NCI-H1092 (cell line): ENCODE measurements at regions not wholly inside any gene's neighbourhood (a gene's known extent, or its start where the extent isn't known, plus 50 kb on each side); places are given as distances from the start of the nearest gene placed in this dataset.

Experiments used
- DNase-seq: peaks from one replicate; lab custom pipeline; 2025; lab: John Stamatoyannopoulos, UW

DNA sequence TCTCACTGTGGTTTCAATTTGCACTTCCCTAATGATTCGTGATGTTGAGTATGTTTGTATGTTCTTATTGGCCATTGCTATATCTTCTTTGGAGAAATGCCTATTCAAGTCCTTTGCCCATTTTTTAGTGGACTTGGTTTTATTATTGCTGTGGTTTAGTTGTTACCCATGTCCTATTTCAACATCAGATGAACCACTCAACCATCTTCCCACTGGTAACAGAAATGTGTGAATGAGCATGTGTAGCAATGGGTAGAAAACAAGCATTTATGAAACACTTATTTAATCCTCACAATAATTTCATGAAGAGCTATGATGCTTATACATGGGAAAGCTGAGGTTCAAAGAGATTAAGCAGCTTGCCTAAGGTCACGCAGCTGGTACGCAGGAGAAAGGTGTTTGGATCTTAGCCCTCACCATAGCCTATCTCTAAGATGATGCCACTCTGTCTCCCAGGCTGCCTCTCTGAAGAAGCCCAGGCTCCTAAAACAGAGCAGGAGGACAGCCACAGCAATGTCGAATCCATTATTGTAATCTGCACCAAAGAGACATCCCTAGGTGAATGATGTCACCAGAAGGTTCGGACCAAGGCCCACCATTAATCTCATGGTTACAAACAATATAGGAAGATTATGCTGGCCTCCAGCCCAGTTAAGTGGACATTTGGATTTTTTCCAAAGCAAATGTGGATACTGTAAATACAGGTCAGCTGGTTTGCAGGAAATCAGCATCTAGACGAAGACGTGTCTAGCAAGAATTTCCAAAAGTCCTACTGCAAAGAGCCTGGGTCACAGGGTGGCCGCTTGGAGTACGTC lies 447.6 kb upstream of the ZMIZ1 start:
- DNase-seq = peak; percentile 83

- DNase-seq = no peak
Observed at GRCh38 chr10:78623578-78624215, 445.1 kb upstream of the ZMIZ1 start.

- DNase-seq = no peak
Observed at GRCh38 chr10:78624791-78625190, 444.0 kb upstream of the ZMIZ1 start.

DNA sequence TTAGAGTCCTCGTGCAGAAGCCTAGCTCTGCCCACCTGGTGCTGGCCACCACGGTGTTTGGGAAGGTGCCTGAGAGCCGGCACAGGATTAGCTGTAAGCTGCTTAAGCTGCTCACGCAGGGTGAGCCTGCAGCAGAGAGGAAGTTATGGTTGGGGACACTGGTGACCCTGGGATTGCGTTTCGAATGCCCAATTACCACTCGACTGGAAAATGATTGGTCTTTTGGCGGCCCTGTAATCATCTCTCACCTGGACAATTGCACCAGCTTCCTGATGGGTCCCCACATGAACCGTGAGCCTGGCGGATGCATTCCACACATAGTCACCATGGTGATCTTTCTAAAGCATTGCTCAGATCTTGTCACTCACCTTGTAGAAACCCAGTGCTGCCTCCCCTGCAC lies 442.3 kb upstream of the ZMIZ1 start:
- no peak for DNase-seq

DNA sequence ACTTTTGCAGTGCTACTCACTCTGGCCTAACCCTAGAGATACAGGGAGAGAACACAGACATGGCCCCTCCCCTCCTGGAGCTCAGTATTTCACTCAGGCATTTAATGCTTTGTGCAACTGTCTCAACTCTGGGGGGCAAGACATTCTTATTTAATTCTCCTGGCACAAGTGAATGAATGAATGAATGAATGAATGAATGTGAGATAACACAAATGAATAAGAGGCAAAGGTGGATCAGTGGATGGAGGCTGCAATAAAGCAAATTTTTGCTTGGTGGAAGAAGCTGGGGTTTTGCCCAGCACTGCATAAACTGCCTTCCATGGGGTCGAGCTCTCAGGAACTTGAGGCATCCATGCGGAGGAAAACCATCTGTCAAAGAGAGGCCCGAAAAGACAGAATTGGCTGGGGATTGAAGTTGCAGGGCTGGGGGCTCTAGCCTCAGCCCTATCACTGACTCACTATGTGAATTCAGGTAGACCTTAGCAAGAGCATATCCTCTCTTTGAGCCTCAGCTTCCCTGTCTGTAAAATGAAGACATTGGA lies 441.4 kb upstream of the ZMIZ1 start:
- no peak for DNase-seq

- DNase-seq = no peak
Observed at GRCh38 chr10:78628976-78629375, 439.8 kb upstream of the ZMIZ1 start.

GRCh38 chr10:78629773-78630172 lies 439.0 kb upstream of the ZMIZ1 start:
- DNase-seq = no peak

DNA sequence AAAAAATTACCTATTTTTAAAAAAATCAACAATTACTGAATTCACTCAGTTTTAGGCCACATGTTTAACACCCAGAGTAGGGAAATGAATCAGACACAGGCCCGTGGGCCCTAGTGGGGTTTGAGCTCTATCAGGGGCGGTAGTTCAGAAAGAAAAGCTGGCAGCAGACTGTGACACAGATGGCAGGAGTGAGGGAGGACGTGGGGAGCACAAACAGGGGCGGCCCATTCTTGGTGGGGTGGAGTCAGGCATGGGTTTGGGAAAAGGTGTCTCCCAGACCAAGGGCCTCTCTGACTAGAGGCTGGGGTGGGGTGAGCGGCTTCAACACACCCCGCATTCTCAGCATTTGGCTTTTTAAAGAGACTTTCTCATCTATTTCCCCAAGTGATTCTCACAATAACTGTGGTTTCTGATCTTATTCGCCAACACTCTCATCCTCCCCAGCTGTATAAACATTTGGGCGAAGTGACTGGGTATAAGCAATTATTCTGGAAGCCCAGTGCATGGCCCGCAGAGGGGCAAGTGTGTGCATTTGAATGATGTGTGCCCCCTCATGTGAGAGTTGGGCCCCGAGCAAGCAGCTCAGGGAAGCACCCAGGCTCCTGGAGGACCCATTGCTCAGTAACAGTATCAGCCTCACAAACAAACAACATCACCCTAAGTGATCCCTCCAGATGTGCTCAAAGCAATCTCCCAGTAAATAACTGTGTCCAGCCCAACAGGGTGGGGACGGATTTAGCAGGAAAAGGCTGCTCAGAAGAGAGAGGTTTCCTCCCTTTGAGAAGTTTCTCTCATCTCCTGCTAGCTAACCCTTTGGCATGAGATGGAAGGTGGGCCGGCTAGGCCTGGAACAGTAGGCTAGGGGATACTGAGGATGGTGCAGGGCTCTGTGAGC lies 437.6 kb upstream of the ZMIZ1 start:
- no peak for DNase-seq

GRCh38 chr10:78634389-78634815 lies 434.4 kb upstream of the ZMIZ1 start:
- no peak for DNase-seq

DNA sequence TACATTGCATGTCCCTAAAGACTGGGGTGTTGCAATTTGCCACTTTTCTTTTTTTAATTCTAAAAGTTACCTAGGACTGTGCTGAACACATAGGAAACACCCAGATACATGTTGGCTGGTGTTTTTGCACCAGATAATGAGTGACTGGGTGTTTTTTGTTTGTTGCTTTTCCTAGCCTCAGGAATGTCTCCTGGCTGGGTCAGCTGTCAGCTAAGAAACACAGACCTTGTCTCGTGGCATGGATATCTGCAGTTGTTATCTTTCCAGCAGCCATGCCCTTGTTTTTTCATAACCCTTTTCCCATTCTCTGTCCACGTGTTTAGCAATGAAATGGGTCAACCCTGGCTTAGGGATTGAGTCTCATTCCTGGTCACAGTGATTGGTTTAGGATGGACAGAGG lies 433.9 kb upstream of the ZMIZ1 start:
- DNase-seq = no peak

GRCh38 chr10:78639629-78640028 lies 429.1 kb upstream of the ZMIZ1 start:
- no peak for DNase-seq

DNA sequence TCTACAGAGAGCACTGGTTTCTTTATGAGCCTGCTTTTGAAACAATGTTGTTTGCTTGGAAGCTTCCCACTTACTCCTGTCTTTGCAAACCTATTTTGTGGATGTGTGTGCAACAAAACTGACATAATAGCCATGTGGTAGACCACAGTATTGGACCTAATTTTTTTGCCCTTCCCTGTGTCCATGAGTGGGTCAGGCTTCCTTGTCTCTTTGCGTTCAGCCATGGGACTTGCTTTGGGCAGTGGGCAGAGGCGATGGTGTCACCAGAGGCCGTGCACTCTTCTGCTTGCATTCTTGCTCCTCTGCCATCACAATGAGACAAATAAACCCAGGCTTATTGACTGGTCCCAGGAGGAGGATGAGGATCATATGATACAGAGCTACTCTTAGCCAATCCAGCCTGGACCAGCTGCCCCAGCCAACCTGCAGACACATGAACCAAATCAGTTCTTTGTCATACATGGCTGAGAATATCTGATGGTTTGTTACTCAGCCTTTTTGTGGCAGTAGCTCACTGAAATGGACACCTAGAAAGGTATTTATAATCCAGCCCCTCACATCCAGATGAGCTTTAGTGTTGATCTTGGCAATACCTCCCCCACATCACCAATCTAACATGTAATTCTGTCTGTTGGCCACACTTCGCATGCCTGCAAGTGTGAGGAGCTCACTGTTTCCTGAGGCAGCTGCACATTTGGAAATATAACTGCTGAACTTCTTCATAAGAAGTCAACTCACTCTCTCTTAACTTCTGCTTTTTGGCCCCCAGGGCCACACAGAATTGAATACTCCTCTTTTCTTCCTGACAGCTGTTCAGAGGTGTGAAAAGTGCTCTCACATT lies 427.8 kb upstream of the ZMIZ1 start:
- DNase-seq = no peak

DNA sequence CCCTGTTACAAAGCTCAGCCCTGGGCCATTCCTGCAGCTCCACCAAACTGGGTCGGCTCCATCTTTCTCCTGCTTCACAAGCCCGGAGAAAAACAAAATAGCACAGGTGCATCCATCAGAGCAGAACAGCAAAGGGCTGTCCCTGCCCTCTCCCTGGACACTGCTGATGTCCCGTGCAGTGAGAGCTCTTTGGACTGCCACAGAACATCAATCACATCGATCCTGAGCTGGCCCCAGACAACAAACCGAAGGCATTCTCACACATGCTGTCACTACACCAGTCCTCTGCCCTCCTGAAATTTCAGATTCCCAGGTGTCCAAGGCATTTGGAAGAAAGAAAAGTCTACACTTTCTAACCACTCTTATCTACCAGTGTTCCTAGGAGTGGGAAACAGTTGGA lies 427.1 kb upstream of the ZMIZ1 start:
- DNase-seq = no peak

- no peak for DNase-seq
Observed at GRCh38 chr10:78642269-78642816, 426.4 kb upstream of the ZMIZ1 start.

DNA sequence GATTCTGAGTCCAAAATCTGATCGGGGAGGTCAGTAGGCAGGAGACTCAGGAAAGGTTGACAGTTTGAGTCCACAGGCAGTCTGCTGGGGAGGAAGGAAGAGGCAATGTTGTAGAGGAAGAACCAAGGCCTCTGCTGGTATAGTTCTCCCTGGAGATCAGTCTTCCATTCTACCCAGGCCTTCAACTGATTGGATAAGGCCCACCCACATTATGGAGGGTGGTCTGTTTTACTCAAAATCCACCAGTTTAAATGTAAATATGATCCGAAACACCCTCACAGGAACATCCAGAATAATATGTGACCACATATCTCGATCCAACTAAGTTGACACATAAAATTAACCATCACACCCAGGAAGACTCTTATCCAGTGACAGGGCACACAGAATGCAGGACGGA lies 425.3 kb upstream of the ZMIZ1 start:
- no peak for DNase-seq

DNA sequence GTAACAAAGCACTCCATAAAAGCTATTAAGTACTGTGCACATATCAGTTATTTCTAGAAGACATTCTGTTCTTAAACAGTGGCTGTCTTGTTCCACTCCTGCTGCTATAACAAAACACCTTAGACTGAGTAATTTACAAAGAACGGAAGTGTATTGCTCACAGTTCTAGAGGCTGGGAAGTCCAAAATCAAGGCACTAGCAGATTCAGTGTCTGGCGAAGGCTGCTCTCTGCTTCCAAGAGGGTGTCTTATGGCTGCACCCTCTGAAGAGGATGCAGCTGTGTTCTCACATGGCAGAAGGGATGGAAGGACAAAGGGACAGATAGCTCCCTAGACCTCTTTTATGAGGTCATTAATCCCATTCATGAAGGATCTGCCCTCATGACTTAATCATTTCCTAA lies 424.2 kb upstream of the ZMIZ1 start:
- DNase-seq = no peak

- no peak for DNase-seq
Observed at GRCh38 chr10:78645169-78645686, 423.5 kb upstream of the ZMIZ1 start.

GRCh38 chr10:78645975-78646374 lies 422.8 kb upstream of the ZMIZ1 start:
- DNase-seq = no peak

- DNase-seq = no peak
Observed at GRCh38 chr10:78648256-78648860, 420.4 kb upstream of the ZMIZ1 start.

DNA sequence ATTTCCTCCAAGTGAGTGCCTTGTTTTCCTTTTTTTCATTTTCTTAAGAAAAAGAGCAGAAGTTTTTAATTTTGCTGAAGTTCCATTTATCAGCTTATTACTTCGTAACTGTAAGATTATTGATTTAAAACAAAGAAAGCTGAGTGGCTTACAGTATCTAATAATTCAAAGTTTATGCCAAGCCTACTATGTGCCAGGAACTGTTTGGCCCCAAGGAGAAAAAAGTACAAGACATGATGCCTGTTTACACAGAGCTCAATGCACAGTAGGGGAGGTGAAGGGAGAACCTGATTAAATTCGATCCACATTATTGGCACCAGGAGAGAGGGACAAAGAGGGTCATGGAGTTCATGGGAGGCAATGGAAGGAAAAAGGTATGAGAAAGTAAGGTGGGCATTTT lies 419.3 kb upstream of the ZMIZ1 start:
- DNase-seq = no peak

DNA sequence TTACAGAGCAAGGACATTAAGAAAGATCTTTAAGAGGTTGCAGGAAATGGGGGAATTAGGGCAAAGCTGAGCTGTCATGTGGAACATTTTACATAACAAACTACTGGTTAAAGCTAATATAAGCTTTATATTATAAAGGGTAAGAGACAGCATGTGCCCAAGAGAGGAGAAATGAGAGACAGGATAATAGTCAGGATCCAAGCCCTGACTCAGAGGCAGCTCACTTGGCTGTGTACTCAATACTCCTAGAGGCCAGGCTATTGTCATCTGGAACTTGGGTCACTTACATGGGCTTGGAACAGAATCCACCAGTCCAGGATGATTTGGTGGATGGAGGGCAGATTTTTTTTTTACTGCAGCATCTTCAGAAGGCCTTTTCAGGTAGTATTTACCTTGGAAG lies 418.6 kb upstream of the ZMIZ1 start:
- no peak for DNase-seq
